Activated CD8-positive, alpha-beta T cell treated with anti-CD3 and anti-CD28 coated beads for 36 hours (primary cell): ENCODE measurements at regions not wholly inside any gene's neighbourhood (a gene's known extent, or its start where the extent isn't known, plus 50 kb on each side); places are given as distances from the start of the nearest gene placed in this dataset.

Experiments
- ATAC-seq: fragments of 200-7000 bp; cut with Tn5 transposase; one replicate; pipeline ENCODE4 v1.10.0; 2021; ENCODE audit warnings: mild to moderate bottlenecking, moderate library complexity
- CTCF ChIA-PET: fragments of 350-600 bp; sonication (Branson Sonifier 250); formaldehyde crosslinking; loops from one replicate; lab custom pipeline; 2021; ENCODE audit warnings: antibody characterized with exemption; lab: Charles Lee
- POLR2A ChIA-PET: fragments of 350-600 bp; sonication (Branson Sonifier 250); formaldehyde crosslinking; loops from one replicate; lab custom pipeline; 2021; ENCODE audit warnings: antibody characterized with exemption; lab: Charles Lee
- DNase-seq: peaks from one replicate; pipeline ENCODE4 v3.0.0-alpha.2; 2020
- H3K27ac Mint-ChIP-seq: one replicate; pipeline ENCODE4 v1.8.0; 2021; ENCODE audit warnings: mild to moderate bottlenecking, mixed read lengths
- H3K27me3 Mint-ChIP-seq: one replicate; pipeline ENCODE4 v1.8.0; 2021; ENCODE audit warnings: mixed read lengths
- H3K36me3 Mint-ChIP-seq: one replicate; pipeline ENCODE4 v1.8.0; 2021; ENCODE audit warnings: low read depth, mixed read lengths
- H3K4me1 Mint-ChIP-seq: one replicate; pipeline ENCODE4 v1.8.0; 2021; ENCODE audit warnings: low read depth, mixed read lengths
- H3K4me3 Mint-ChIP-seq: one replicate; pipeline ENCODE4 v1.8.0; 2021; ENCODE audit warnings: mild to moderate bottlenecking, moderate library complexity, mixed read lengths
- H3K9me3 Mint-ChIP-seq: one replicate; pipeline ENCODE4 v1.8.0; 2021; ENCODE audit warnings: mixed read lengths
- CTCF ChIP-seq: fragments of 200-600 bp; IDR thresholded peaks from one replicate; pipeline ENCODE4 v1.8.0; 2022; ENCODE audit warnings: antibody characterized with exemption, mild to moderate bottlenecking
- intact Hi-C: fragments of 100-400 bp; cut with micrococcal nuclease; formaldehyde crosslinking; loops from one replicate; pipeline ENCODE4 v1.10.0; 2022

DNA sequence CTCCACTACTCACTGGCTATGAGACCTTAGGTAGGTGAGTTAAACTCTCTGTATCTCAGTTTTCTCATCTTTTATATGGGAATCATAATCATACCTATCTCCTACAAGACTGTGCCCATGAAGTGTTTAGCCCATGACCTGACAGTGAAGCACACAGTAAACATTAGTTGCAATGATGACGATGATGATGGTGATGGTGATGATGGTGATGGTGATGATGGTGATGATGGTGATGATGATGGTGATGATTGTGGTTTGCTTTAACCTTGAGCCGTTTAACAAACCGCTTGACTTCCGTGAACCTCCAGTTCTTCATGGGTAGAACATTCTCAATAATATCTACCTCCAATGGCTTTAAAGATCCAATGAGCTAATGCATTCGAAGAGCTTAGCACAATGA is 220.2 kb upstream of the MVB12B start:
- ATAC-seq (no peak), DNase-seq (no peak)
- H3K4me1 Mint-ChIP-seq: no peaks in the 10 kb centered on the region
- ChIA-PET CTCF (no interaction called here), POLR2A (no interaction called here)
- H3K27ac Mint-ChIP-seq: no peak overlapping the region
- peaks cover 19% of the 10 kb centered on the region for H3K27me3 Mint-ChIP-seq
- no peak for TF ChIP-seq CTCF
- intact Hi-C loops: no loop called here
- no peaks in the 10 kb centered on the region for H3K9me3 Mint-ChIP-seq
- no peaks in the 10 kb centered on the region for H3K36me3 Mint-ChIP-seq
- H3K4me3 Mint-ChIP-seq: no peak overlapping the region

DNA sequence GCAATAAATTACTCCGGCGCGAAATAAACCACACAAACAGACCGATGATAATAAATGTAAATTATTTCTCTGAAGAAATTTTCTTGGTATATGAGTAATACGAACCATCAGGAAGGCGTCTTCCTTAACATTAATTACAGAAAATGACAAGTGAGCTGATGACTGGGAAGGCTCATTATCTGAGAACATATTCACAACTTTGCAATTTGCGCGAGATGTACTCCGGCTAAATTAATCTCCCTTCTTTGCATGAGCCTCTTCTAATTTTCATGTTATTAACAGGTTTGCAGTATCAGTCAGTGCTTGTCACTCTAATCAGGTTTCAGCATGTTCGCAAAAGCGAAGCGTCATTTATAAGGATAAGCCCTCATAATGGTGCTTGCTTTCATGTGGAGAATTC is 218.9 kb upstream of the MVB12B start:
- DNase-seq (no peak), ATAC-seq (no peak)
- ChIA-PET CTCF (no interaction called here), POLR2A (no interaction called here)
- Mint-ChIP-seq H3K4me3 (no peak overlapping the region), H3K9me3 (no peaks in the 10 kb centered on the region), H3K4me1 (no peaks in the 10 kb centered on the region), H3K36me3 (no peaks in the 10 kb centered on the region), H3K27ac (no peak overlapping the region), H3K27me3 (peaks cover 20% of the 10 kb centered on the region)
- intact Hi-C loops: no loop called here
- TF ChIP-seq CTCF: no peak

DNA sequence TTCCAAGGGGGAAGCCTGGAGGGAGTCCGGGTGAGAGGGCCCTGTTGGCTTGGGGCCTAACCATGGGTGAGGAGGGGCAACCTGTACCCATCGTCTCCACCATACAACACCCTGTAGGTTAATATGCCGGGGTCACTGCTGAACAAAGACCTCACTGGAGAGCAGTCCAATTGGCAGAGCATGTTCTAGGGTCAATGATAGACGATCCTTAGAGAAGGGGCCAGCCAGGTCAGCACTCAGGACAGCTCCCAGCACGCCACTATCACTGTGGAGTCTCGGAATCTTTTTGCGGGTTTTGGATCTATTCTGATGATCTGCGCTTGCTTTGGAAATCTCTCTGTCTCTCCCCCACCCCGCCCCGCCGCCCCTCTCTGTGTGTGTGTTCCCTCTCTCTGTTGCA is 218.4 kb upstream of the MVB12B start:
- TF ChIP-seq CTCF: no peak
- intact Hi-C loops: no loop called here
- DNase-seq: no peak
- ATAC-seq: no peak
- ChIA-PET POLR2A (no interaction called here), CTCF (no interaction called here)
- Mint-ChIP-seq H3K27ac (no peak overlapping the region), H3K4me3 (no peak overlapping the region), H3K27me3 (peaks cover 20% of the 10 kb centered on the region), H3K4me1 (no peaks in the 10 kb centered on the region), H3K9me3 (no peaks in the 10 kb centered on the region), H3K36me3 (no peaks in the 10 kb centered on the region)

DNA sequence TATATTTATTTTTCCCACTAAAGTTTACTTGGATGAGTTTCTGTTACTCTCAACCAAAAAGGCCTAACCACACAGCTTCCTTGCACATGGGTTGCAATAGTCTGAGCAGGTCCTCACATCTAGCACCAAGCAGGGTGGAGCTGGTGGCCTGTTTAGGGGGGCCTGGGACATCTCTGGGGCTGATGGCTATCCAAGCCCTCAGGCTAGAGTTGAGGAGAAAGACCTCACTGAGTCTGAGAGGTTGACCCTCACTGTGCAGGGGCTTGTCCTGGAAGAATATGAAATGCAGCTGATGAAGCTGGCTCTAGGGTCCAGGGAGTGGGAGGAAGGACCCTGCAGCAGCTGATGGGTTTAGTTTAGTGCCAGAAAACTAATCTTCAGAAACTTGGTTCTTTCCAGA is 217.1 kb upstream of the MVB12B start:
- TF ChIP-seq CTCF: no peak
- ATAC-seq (no peak), DNase-seq (no peak)
- CTCF ChIA-PET: no interaction called here
- POLR2A ChIA-PET: no interaction called here
- Mint-ChIP-seq H3K27ac (no peak overlapping the region), H3K27me3 (peaks cover 24% of the 10 kb centered on the region), H3K4me1 (no peaks in the 10 kb centered on the region), H3K36me3 (no peaks in the 10 kb centered on the region), H3K9me3 (no peaks in the 10 kb centered on the region), H3K4me3 (no peak overlapping the region)
- intact Hi-C loops: no loop called here

DNA sequence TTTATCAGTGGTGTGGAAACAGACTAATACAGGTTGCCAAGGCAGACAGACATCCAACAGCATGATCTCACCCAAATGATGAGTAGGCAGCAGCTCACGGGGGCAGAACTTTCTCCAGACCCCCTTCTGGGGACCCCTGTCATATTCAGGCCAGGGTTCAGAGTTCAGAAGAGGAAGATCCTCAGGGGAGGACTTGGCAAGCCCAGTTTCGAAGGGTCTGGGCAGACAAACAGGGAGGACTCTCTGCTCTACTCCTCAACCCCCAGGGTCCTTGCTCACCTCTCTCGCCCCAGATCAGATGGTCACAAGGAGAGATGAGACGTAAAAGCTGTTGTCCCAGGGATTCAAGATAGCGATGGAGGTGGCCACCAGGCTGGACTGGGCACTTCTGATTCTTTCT is 215.1 kb upstream of the MVB12B start:
- no peak overlapping the region for H3K4me3 Mint-ChIP-seq
- no peaks in the 10 kb centered on the region for H3K4me1 Mint-ChIP-seq
- no peaks in the 10 kb centered on the region for H3K9me3 Mint-ChIP-seq
- no peaks in the 10 kb centered on the region for H3K36me3 Mint-ChIP-seq
- intact Hi-C loops: no loop called here
- CTCF ChIA-PET: no interaction called here
- H3K27ac Mint-ChIP-seq: no peak overlapping the region
- TF ChIP-seq CTCF: no peak
- H3K27me3 Mint-ChIP-seq: peaks cover 15% of the 10 kb centered on the region
- POLR2A ChIA-PET: no interaction called here
- DNase-seq (no peak), ATAC-seq (no peak)
